ENCODE measurements at regions not wholly inside any gene's neighbourhood (a gene's known extent, or its start where the extent isn't known, plus 50 kb on each side); places are given as distances from the start of the nearest gene placed in this dataset.

DNA sequence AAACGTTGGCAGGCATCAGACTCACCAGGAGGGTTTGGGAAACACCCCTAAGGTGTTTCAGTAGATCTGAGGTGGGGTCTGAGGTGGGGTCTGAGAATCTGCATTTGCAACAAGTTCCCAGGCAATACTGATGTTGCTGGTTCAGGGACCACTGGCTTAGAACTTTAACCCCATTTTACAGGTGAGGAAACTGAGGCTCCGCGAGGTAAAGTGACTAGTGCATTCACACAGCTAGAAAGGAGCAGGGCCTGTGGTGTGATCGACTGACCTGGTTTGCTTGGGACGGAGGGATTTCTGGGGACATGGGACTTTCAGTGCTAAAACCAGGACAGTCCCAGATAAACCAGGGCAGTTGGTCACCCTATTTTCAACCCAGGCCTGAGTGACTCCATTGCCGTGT lies 81.4 kb upstream of the ZNF618 start:
- TF ChIP-seq, protein P1, sequence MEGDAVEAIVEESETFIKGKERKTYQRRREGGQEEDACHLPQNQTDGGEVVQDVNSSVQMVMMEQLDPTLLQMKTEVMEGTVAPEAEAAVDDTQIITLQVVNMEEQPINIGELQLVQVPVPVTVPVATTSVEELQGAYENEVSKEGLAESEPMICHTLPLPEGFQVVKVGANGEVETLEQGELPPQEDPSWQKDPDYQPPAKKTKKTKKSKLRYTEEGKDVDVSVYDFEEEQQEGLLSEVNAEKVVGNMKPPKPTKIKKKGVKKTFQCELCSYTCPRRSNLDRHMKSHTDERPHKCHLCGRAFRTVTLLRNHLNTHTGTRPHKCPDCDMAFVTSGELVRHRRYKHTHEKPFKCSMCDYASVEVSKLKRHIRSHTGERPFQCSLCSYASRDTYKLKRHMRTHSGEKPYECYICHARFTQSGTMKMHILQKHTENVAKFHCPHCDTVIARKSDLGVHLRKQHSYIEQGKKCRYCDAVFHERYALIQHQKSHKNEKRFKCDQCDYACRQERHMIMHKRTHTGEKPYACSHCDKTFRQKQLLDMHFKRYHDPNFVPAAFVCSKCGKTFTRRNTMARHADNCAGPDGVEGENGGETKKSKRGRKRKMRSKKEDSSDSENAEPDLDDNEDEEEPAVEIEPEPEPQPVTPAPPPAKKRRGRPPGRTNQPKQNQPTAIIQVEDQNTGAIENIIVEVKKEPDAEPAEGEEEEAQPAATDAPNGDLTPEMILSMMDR (IDR thresholded peaks at IDR 0.05): no peak
- no peaks in the 10 kb centered on the region for H3K36me3 ChIP-seq
- H3K27me3 ChIP-seq (ENCODE audit: low read depth): no peaks in the 10 kb centered on the region
- DNase-seq (no peak), ATAC-seq (no peak)
- H3K4me1 ChIP-seq: no peaks in the 10 kb centered on the region
- H3K9me3 ChIP-seq: no peaks in the 10 kb centered on the region
- no peak overlapping the region for H3K4me3 ChIP-seq
- intact Hi-C loops (cut with DNase I): no loop called here
- no peak overlapping the region for H3K27ac ChIP-seq

DNA sequence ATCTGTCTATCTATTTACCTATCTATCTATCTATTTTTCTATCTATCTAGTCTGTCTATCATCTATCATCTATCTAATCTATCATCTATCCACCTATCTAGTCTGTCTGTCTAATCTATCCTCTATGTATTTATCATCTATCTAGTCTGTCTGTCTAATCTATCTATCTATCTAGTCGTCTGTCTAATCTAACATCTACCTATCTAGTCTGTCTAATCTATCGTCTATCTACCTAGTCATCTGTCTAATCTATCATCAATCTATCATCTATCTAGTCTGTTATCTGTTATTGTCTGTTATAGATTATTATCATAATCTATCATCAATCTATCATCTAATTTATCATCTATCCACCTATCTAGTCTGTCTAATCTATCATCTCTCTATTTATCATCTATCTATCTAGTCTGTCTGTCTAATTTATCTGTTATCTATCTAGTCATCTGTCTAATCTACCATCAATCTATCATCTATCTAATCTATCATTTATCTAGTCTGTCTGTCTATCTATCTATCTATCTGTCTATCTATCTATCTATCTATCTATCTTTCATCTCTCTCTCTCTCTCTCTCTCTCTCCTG lies 80.2 kb upstream of the ZNF618 start:
- TF ChIP-seq, protein P1 (IDR thresholded peaks at IDR 0.05): no peak
- Histone ChIP-seq H3K27ac (no peak overlapping the region), H3K4me3 (no peak overlapping the region), H3K36me3 (no peaks in the 10 kb centered on the region), H3K4me1 (no peaks in the 10 kb centered on the region), H3K9me3 (no peaks in the 10 kb centered on the region), H3K27me3 (ENCODE audit: low read depth) (no peaks in the 10 kb centered on the region)
- intact Hi-C loops (cut with DNase I): no loop called here
- no peak for ATAC-seq
- DNase-seq: no peak

DNA sequence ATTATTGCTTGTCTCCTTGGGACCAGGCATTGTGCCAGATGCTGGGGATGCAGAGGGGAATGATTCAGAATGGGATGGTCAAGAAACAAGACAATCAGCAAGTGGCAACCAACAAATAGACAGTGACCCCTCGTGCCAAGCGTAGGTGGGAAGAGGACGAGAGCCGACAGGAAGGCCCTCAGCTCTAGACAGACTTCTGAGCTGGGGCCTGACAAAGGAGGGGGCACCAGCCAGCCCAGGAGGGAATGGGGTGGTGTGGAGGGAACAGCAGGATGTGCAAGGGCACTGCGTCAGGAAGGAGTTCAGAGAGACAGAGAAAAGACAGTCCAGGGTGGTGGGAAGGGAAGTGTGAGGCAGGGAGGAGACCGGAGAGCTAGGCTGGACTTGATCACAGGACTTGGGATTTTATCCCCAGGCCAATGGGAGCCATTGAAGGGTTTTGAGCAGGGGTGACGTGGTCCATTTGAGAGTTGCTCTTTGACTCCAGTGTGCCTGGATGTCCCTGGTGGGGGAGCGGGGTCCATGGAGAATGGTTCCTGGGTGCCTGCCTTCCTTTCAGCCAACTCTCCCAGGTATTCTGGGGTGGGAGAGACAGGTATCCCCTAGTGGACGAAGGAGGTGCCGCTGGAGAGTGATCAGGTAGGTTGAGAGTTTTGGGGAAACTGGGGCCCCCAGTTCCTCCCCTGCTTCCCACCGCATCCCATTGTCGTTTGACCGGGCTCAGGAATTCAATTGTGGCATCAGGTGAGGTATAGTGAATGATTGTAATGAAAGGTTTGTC lies 79.3 kb upstream of the ZNF618 start:
- DNase-seq: no peak
- no peaks in the 10 kb centered on the region for H3K27me3 ChIP-seq (ENCODE audit: low read depth)
- H3K4me1 ChIP-seq: no peaks in the 10 kb centered on the region
- intact Hi-C loops (cut with DNase I): no loop called here
- H3K9me3 ChIP-seq: no peaks in the 10 kb centered on the region
- H3K4me3 ChIP-seq: no peak overlapping the region
- ATAC-seq: peak in 1 of 2 donors; percentile 27
- H3K36me3 ChIP-seq: no peaks in the 10 kb centered on the region
- TF ChIP-seq, protein P1 (IDR thresholded peaks at IDR 0.05): no peak
- no peak overlapping the region for H3K27ac ChIP-seq

DNA sequence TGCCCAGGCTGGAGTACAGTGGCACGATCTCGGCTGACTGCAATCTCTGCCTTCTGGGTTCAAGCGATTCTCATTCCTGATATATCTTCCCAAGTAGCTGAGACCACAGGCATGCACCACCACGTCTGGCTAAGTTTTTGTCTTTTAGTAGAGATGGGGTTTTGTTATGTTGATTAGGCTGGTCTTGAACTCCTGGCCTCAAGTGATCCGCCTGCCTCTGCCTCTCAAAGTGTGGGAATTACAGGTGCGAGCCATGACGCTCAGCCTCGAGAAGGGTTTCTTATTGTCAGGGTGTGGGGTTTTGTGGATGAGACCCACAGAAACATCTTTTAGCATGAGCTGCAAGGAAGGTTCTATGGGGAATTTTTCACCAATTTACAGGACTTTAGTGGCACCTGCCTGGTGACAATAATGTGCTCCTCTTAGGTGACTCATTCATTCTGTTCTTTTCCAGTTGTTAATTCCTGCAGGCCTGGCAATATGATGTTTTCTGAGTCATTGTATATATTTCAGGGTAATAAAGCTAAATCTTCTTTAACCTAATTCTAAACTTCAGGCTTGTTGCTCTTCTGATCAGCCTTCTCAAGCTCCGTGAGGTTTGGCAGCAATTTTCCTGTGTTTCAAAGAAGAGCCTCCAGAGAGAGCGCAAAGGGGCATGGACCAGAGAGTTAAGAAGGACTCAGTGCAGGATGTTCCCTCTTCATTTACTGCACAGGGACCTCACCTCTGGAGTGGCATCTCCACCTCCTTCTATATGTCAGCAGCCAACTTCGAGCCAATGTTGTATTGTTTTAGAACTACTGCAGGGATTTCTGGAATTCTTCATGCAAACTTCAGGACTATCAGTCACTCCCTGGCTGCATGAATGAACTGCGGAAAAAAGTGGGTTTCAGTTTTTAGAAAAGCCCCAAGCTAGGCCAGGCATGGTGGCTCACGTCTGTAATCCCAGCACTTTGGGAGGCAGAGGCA lies 77.8 kb upstream of the ZNF618 start:
- no peaks in the 10 kb centered on the region for H3K4me1 ChIP-seq
- intact Hi-C loops (cut with DNase I): no loop called here
- DNase-seq (no peak), ATAC-seq (no peak)
- H3K4me3 ChIP-seq: no peak overlapping the region
- no peaks in the 10 kb centered on the region for H3K36me3 ChIP-seq
- no peaks in the 10 kb centered on the region for H3K27me3 ChIP-seq (ENCODE audit: low read depth)
- H3K9me3 ChIP-seq: no peaks in the 10 kb centered on the region
- TF ChIP-seq, protein P1 (IDR thresholded peaks at IDR 0.05): no peak
- no peak overlapping the region for H3K27ac ChIP-seq

DNA sequence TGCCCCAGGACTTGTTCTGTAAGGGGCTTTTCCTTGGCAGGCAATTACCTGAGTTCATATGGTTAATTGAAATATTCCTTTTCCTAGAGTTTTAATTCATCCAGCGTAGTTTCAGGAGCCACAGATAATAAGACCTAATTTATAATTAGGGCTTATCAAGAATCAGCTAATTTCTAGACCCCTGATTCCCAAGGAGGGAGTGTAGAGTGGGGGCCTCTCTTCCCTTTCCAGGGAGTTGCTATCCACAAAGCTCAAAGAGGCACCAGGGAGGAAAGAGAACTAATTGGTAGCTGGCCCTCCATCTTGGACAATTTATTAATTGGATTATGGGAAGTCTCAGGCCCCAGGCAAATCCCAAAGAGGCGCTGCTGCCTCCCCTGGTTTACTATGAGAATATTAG lies 75.8 kb upstream of the ZNF618 start:
- ATAC-seq: no peak
- Histone ChIP-seq H3K27ac (no peak overlapping the region), H3K9me3 (no peaks in the 10 kb centered on the region), H3K4me3 (no peak overlapping the region), H3K4me1 (no peaks in the 10 kb centered on the region), H3K27me3 (ENCODE audit: low read depth) (no peaks in the 10 kb centered on the region), H3K36me3 (no peaks in the 10 kb centered on the region)
- TF ChIP-seq, protein P1 (IDR thresholded peaks at IDR 0.05): no peak
- intact Hi-C loops (cut with DNase I): no loop called here
- DNase-seq: no peak

Measured in lower lobe of right lung (tissue), 2 donors.